Endothelial cell of umbilical vein (primary cell): ENCODE measurements at regions not wholly inside any gene's neighbourhood (a gene's known extent, or its start where the extent isn't known, plus 50 kb on each side); places are given as distances from the start of the nearest gene placed in this dataset.

Experiments
- BruUV-seq: library from RNA; stranded (reverse); fragments of 400-500 nt; replicated peaks from 2 replicates; lab custom pipeline; 2021; lab: Mats Ljungman, UMichigan
- CTCF ChIA-PET: fragments of 300-600, 350-600 bp; sonication (Branson Sonifier 250); formaldehyde crosslinking; loops from one replicate; lab custom pipeline; 2021; ENCODE audit warnings: antibody characterized with exemption, inconsistent platforms; lab: Charles Lee
- POLR2A ChIA-PET: fragments of 300-600, 350-600 bp; sonication (Branson Sonifier 250); formaldehyde crosslinking; loops from one replicate; lab custom pipeline; 2021; ENCODE audit warnings: antibody characterized with exemption, inconsistent platforms; lab: Charles Lee
- DNase-seq: peaks from one replicate; pipeline ENCODE4 v3.0.0-alpha.2; 2011; ENCODE audit warnings: low read depth, low spot score
- FAIRE-seq: peaks from 2 replicates; lab custom pipeline; 2011; peaks lifted over from hg19 to GRCh38; lab: Jason Lieb, UNC
- H2AFZ ChIP-seq: 2 replicates; pipeline ENCODE4 v1.6.0; 2012; ENCODE audit warnings: low read depth, low read length, control low read depth, inconsistent platforms
- H3K27ac ChIP-seq: 2 replicates; pipeline ENCODE4 v1.5.1; 2011; ENCODE audit warnings: low read depth, mild to moderate bottlenecking, control low read depth, low read length, moderate library complexity; ENCODE audit not compliant: insufficient read depth
- H3K27me3 ChIP-seq, 2 experiments: 2 replicates each; pipeline versions ENCODE4 v1.6.0 to v1.6.1; 2011; ENCODE audit warnings: low read length in 2 of 2, mixed read lengths in 1 of 2; ENCODE audit not compliant: control insufficient read depth in 2 of 2, insufficient read depth in 2 of 2
- H3K36me3 ChIP-seq, 2 experiments: 2 replicates in 1 of 2; 3 replicates in 1 of 2; pipeline ENCODE4 v1.5.1; 2011; ENCODE audit warnings: low read length in 2 of 2, mild to moderate bottlenecking in 1 of 2, moderate library complexity in 1 of 2; ENCODE audit not compliant: control insufficient read depth in 2 of 2, insufficient read depth in 2 of 2; ENCODE audit errors: extremely low read depth in 1 of 2
- H3K4me1 ChIP-seq: 3 replicates; pipeline ENCODE4 v1.5.1; 2011; ENCODE audit warnings: mild to moderate bottlenecking, low read length; ENCODE audit not compliant: control insufficient read depth, insufficient read depth; ENCODE audit errors: extremely low read depth
- H3K4me2 ChIP-seq: 2 replicates; pipeline ENCODE4 v1.6.1; 2011; ENCODE audit warnings: low read length, control low read depth, mixed read lengths; ENCODE audit not compliant: insufficient read depth
- H3K4me3 ChIP-seq, 3 experiments: fragments of 200-600 bp in 1 of 3; sonication (generic), shearing (Covaris generic) in 1 of 3; replicated peaks in 1 of 3; 2 replicates each; pipeline ENCODE4 v1.5.1; 2011 to 2016; ENCODE audit warnings: control low read depth in 3 of 3, low read length in 3 of 3, mild to moderate bottlenecking in 2 of 3, inconsistent platforms in 1 of 3, low read depth in 1 of 3, moderate library complexity in 1 of 3; ENCODE audit not compliant: insufficient read depth in 1 of 3
- H3K79me2 ChIP-seq: 2 replicates; pipeline ENCODE4 v1.6.0; 2012; ENCODE audit warnings: low read length, inconsistent platforms; ENCODE audit not compliant: control insufficient read depth, insufficient read depth
- H3K9ac ChIP-seq: replicated peaks from 2 replicates; pipeline ENCODE3; 2011; ENCODE audit warnings: low read length, control low read depth; ENCODE audit not compliant: insufficient read depth; ENCODE audit errors: extremely low read depth
- H3K9me1 ChIP-seq: replicated peaks from 3 replicates; pipeline ENCODE4 v1.6.0; 2011; ENCODE audit warnings: mild to moderate bottlenecking, low read length; ENCODE audit not compliant: control insufficient read depth, insufficient read depth; ENCODE audit errors: extremely low read depth
- H3K9me3 ChIP-seq: replicated peaks from 2 replicates; pipeline ENCODE4 v1.5.1; 2012; ENCODE audit warnings: low read length, inconsistent platforms; ENCODE audit not compliant: control insufficient read depth, insufficient read depth
- H4K20me1 ChIP-seq: replicated peaks from 2 replicates; pipeline ENCODE3; 2011; ENCODE audit warnings: mild to moderate bottlenecking, low read length; ENCODE audit not compliant: control insufficient read depth, insufficient read depth; ENCODE audit errors: extremely low read depth
- CTCF ChIP-seq, 2 donors: IDR thresholded peaks; 1 replicate in 1 of 2; 2 replicates in 1 of 2; pipeline ENCODE4 v1.5.1; 2011; ENCODE audit warnings: low read length in 2 of 2, mild to moderate bottlenecking in 2 of 2, moderate library complexity in 2 of 2, control low read depth in 1 of 2, inconsistent platforms in 1 of 2, low read depth in 1 of 2; ENCODE audit not compliant: insufficient read depth in 1 of 2; ENCODE audit errors: extremely low read depth in 1 of 2
- EZH2 ChIP-seq: IDR thresholded peaks from 2 replicates; pipeline ENCODE4 v1.6.1; 2012; ENCODE audit warnings: borderline replicate concordance, low read depth, mild to moderate bottlenecking, moderate library complexity, low read length, inconsistent platforms; ENCODE audit not compliant: severe bottlenecking
- FOS ChIP-seq: IDR thresholded peaks from 2 replicates; pipeline ENCODE4 v1.6.1; 2011; ENCODE audit warnings: mild to moderate bottlenecking, low read length, moderate library complexity, borderline replicate concordance; ENCODE audit not compliant: insufficient read depth
- GATA2 ChIP-seq: IDR thresholded peaks from 2 replicates; pipeline ENCODE4 v1.7.0; 2011; ENCODE audit warnings: low read depth, mild to moderate bottlenecking, moderate library complexity, mixed read lengths, low read length; ENCODE audit not compliant: insufficient read length, insufficient read depth
- JUN ChIP-seq: IDR thresholded peaks from 2 replicates; pipeline ENCODE4 v1.6.1; 2011; ENCODE audit warnings: borderline replicate concordance, low read depth; ENCODE audit not compliant: insufficient read length, insufficient read depth
- MAX ChIP-seq: IDR thresholded peaks from 2 replicates; pipeline ENCODE4 v1.6.1; 2011; ENCODE audit not compliant: insufficient read depth, insufficient read length
- MYC ChIP-seq: IDR thresholded peaks from one replicate; pipeline ENCODE4 v1.6.1; 2011; ENCODE audit warnings: mild to moderate bottlenecking, low read depth, low read length
- POLR2A ChIP-seq: IDR thresholded peaks from 2 replicates; pipeline ENCODE4 v1.6.1; 2012; ENCODE audit warnings: low read depth, mild to moderate bottlenecking, control low read depth, low read length
- POLR2AphosphoS5 ChIP-seq: IDR thresholded peaks from 2 replicates; pipeline ENCODE4 v1.6.1; 2012; ENCODE audit warnings: low read depth, mild to moderate bottlenecking, control low read depth, low read length, moderate library complexity; ENCODE audit not compliant: insufficient read depth
- dilution Hi-C: fragments of 300-500 bp; cut with MboI; formaldehyde crosslinking; loops from one replicate; pipeline ENCODE4 v1.15.0; 2019; ENCODE audit warnings: low sequenced_read_pairs; ENCODE audit not compliant: extremely low pct_ligation_motif_present
- intact Hi-C: fragments of 100-400 bp; cut with micrococcal nuclease; formaldehyde crosslinking; loops from one replicate; pipeline ENCODE4 v1.10.0; 2022

- ChIA-PET POLR2A (no interaction called here), CTCF (no interaction called here)
- FAIRE-seq: no peak
- no peaks in the 10 kb centered on the region for H3K27me3 ChIP-seq
- peaks cover 3% of the 10 kb centered on the region for H3K9me3 ChIP-seq
- H3K4me1 ChIP-seq: no peaks in the 10 kb centered on the region
- dilution Hi-C loops (no loop called here), intact Hi-C loops (no loop called here)
- no peak overlapping the region for H3K4me3 ChIP-seq
- no peak for TF ChIP-seq POLR2AphosphoS5
- no peaks in the 10 kb centered on the region for H3K36me3 ChIP-seq
- H3K9me1 ChIP-seq: no peaks in the 10 kb centered on the region
- no peaks in the 10 kb centered on the region for H3K79me2 ChIP-seq
- no peak overlapping the region for H3K27ac ChIP-seq
- no peak overlapping the region for H3K4me2 ChIP-seq
- no peak overlapping the region for H2AFZ ChIP-seq
- H3K9ac ChIP-seq: no peak overlapping the region
- no TSS peak for BruUV-seq
- DNase-seq: no peak
- no peaks in the 10 kb centered on the region for H4K20me1 ChIP-seq
Observed at GRCh38 chr1:5551274-5551975, 440.8 kb downstream of the NPHP4 start.

- no peak for FAIRE-seq
- dilution Hi-C loops: no loop called here
- Histone ChIP-seq H4K20me1 (no peaks in the 10 kb centered on the region), H3K9me3 (no peaks in the 10 kb centered on the region), H3K4me2 (no peak overlapping the region), H3K27me3 (no peaks in the 10 kb centered on the region), H3K4me3 (no peak overlapping the region), H3K36me3 (no peaks in the 10 kb centered on the region), H3K27ac (no peak overlapping the region), H3K4me1 (no peaks in the 10 kb centered on the region), H3K79me2 (no peaks in the 10 kb centered on the region), H3K9ac (no peak overlapping the region), H2AFZ (no peak overlapping the region), H3K9me1 (no peaks in the 10 kb centered on the region)
- POLR2A ChIA-PET: no interaction called here
- intact Hi-C loops: no loop called here
- CTCF ChIA-PET: no interaction called here
- DNase-seq: no peak
- TF ChIP-seq EZH2: no peak
- no peak for TF ChIP-seq MAX
- no peak for TF ChIP-seq GATA2
- no peak for TF ChIP-seq MYC
- TF ChIP-seq JUN: no peak
- TF ChIP-seq FOS: no peak
- TF ChIP-seq CTCF (IDR thresholded peaks at IDR 0.05; ENCODE audit: extremely low read depth in 1 of 2, insufficient read depth in 1 of 2, low read depth in 1 of 2, low read length in 2 of 2): no peak
- no peak for TF ChIP-seq POLR2A
- no peak for TF ChIP-seq POLR2AphosphoS5
- no TSS peak for BruUV-seq
Observed at GRCh38 chr1:5548266-5548665, 444.0 kb downstream of the NPHP4 start.
